ENCODE measurements at regions not wholly inside any gene's neighbourhood (a gene's known extent, or its start where the extent isn't known, plus 50 kb on each side); places are given as distances from the start of the nearest gene placed in this dataset.

GRCh38 chr5:124080256-124080655 is 568.3 kb downstream of the CSNK1G3 start:
- ATAC-seq = no peak
- TF ChIP-seq ESRRG (CRISPR knock-in tag; IDR thresholded peaks at IDR 0.05) = no peak
- no peak for TF ChIP-seq ZNF8 (CRISPR knock-in tag; IDR thresholded peaks at IDR 0.05)
- TF ChIP-seq TOX (CRISPR knock-in tag; IDR thresholded peaks at IDR 0.05; ENCODE audit: borderline replicate concordance) = no peak
- no peak for TF ChIP-seq TCF4 (CRISPR knock-in tag; IDR thresholded peaks at IDR 0.05; ENCODE audit: borderline replicate concordance)
- TF ChIP-seq TSHZ2 (CRISPR knock-in tag; IDR thresholded peaks at IDR 0.05) = no peak
- no peak for TF ChIP-seq ZFP30 (CRISPR knock-in tag; IDR thresholded peaks at IDR 0.05)
- TF ChIP-seq PPARA (CRISPR knock-in tag; IDR thresholded peaks at IDR 0.05; ENCODE audit: borderline replicate concordance) = no peak
- no peak for TF ChIP-seq ZNF70 (CRISPR knock-in tag; IDR thresholded peaks at IDR 0.05)
- TF ChIP-seq BACH2 (CRISPR knock-in tag; IDR thresholded peaks at IDR 0.05; ENCODE audit: borderline replicate concordance) = no peak
- TF ChIP-seq ZC3H10 (CRISPR knock-in tag; IDR thresholded peaks at IDR 0.05) = no peak
- no peak for TF ChIP-seq GLIS3 (CRISPR knock-in tag; IDR thresholded peaks at IDR 0.05)
- TF ChIP-seq PATZ1 (CRISPR knock-in tag; IDR thresholded peaks at IDR 0.05; ENCODE audit: borderline replicate concordance) = no peak
- TF ChIP-seq CSRNP3 (CRISPR knock-in tag; IDR thresholded peaks at IDR 0.05) = no peak
- TF ChIP-seq POU6F1 (CRISPR knock-in tag; IDR thresholded peaks at IDR 0.05; ENCODE audit: borderline replicate concordance, low read depth) = no peak
- no peak for TF ChIP-seq ZNF565 (CRISPR knock-in tag; conservative IDR thresholded peaks at IDR 0.05; ENCODE audit: low read depth)
- TF ChIP-seq ZFP3 (CRISPR knock-in tag; IDR thresholded peaks at IDR 0.05) = no peak
- TF ChIP-seq ISL1 (CRISPR knock-in tag; IDR thresholded peaks at IDR 0.05) = no peak
- TF ChIP-seq SNAI2 (CRISPR knock-in tag; IDR thresholded peaks at IDR 0.05) = no peak
- TF ChIP-seq OSR1 (CRISPR knock-in tag; IDR thresholded peaks at IDR 0.05) = no peak
- no peak for TF ChIP-seq CSDC2 (CRISPR knock-in tag; IDR thresholded peaks at IDR 0.05)

- ATAC-seq = no peak
These were observed 567.1 kb downstream of the CSNK1G3 start for GRCh38 chr5:124079062-124079461.

More at GRCh38 chr5:124079062-124079461, 567.1 kb downstream of the CSNK1G3 start:
- no peak for TF ChIP-seq TOX (CRISPR knock-in tag; IDR thresholded peaks at IDR 0.05; ENCODE audit: borderline replicate concordance)
- no peak for TF ChIP-seq TSHZ2 (CRISPR knock-in tag; IDR thresholded peaks at IDR 0.05)
- no peak for TF ChIP-seq CSDC2 (CRISPR knock-in tag; IDR thresholded peaks at IDR 0.05)
- TF ChIP-seq ZNF565 (CRISPR knock-in tag; conservative IDR thresholded peaks at IDR 0.05; ENCODE audit: low read depth) = no peak
- TF ChIP-seq ISL1 (CRISPR knock-in tag; IDR thresholded peaks at IDR 0.05) = no peak
- no peak for TF ChIP-seq SNAI2 (CRISPR knock-in tag; IDR thresholded peaks at IDR 0.05)
- no peak for TF ChIP-seq ZNF70 (CRISPR knock-in tag; IDR thresholded peaks at IDR 0.05)
- no peak for TF ChIP-seq ZFP30 (CRISPR knock-in tag; IDR thresholded peaks at IDR 0.05)
- no peak for TF ChIP-seq ARNTL (CRISPR knock-in tag; IDR thresholded peaks at IDR 0.05; ENCODE audit: borderline replicate concordance, low read depth)
- TF ChIP-seq ZFP3 (CRISPR knock-in tag; IDR thresholded peaks at IDR 0.05) = no peak
- no peak for TF ChIP-seq CREB5 (CRISPR knock-in tag; IDR thresholded peaks at IDR 0.05; ENCODE audit: low read depth)
- no peak for TF ChIP-seq TCF4 (CRISPR knock-in tag; IDR thresholded peaks at IDR 0.05; ENCODE audit: borderline replicate concordance)
- no peak for TF ChIP-seq OSR1 (CRISPR knock-in tag; IDR thresholded peaks at IDR 0.05)
- no peak for TF ChIP-seq ZC3H10 (CRISPR knock-in tag; IDR thresholded peaks at IDR 0.05)
- no peak for TF ChIP-seq PATZ1 (CRISPR knock-in tag; IDR thresholded peaks at IDR 0.05; ENCODE audit: borderline replicate concordance)
- TF ChIP-seq ZNF8 (CRISPR knock-in tag; IDR thresholded peaks at IDR 0.05) = no peak
- no peak for TF ChIP-seq GLIS3 (CRISPR knock-in tag; IDR thresholded peaks at IDR 0.05)
